ENCODE measurements at regions not wholly inside any gene's neighbourhood (a gene's known extent, or its start where the extent isn't known, plus 50 kb on each side); places are given as distances from the start of the nearest gene placed in this dataset.
"Not testable (repeated sequence)": the region's sequence is repeated elsewhere in the genome, so short reads cannot be mapped to it uniquely, and the experiment has no call there.

DNA sequence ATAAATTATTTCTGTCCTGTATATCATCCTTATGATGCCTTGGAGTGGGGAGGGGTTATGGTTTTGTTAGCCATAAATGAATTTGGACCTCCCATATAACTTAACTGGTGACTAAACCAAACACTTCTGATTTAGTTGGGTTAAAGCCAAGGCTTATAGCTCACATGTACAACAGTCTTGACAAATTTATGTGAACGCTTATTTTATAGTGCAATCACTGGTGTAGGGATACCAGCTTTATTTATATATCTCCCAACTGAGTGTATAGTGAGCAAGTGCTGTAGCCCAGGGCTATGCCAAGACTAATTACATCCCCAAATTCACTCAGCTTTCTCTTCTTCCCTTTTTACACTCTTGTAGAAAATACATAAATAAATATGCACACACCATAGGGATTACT, 956.2 kb downstream of the SORCS3 start:
- no peak for DNase-seq

- no peak for DNase-seq
These were observed 955.7 kb downstream of the SORCS3 start for GRCh38 chr10:105596749-105597148.

GRCh38 chr10:105594296-105594695, 953.2 kb downstream of the SORCS3 start:
- no peak for DNase-seq

DNA sequence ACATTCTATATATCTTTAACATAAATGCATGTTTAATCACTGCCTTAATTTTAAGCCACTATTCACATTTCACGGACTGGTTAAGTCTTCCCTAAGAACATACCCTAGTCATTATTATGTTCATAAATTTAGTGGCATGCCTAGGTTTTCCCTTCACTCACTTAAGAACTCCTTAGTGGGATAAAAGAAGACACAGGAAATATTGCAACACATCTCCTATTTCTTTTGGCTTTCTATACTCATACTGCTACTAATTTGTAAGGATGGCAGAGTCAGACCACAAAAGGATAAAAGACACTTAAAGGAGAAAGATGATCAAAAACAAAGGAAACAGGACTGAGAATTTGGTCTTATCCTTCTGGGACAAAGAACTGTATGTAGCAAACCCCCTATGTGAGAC, 951.4 kb downstream of the SORCS3 start:
- DNase-seq = no peak

DNA sequence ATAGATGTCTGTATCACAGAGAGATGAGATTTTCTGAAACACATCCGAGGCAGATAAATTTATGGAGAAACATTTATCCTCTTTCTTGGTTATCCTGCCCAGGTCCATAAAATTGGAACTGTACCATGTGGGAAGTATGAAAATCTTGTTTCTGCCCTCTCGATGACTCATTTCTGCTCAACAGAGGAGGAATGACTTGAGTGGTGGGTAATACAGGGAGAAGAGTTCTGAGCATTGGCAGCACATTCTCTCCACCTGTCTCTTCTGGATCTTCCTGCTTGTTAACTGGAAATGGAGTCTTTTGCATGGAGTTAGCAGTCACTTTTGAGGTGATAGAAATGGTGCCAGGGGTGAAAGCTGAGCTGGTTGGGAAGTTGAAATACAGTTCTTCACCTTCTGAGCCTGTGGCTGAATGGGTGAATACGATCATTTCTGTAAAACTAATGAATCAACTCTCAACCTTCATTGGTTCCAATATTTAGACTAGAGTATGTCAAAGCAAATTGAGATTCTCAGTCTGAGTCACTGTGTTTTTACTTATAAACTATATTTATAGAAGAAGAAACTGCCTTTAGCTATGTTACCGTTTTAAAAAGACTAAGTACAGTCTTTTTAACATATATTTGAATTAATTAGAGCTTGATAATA, 945.5 kb downstream of the SORCS3 start:
- DNase-seq = no peak

- DNase-seq = no peak
These were observed 944.7 kb downstream of the SORCS3 start for GRCh38 chr10:105585753-105586152.

DNA sequence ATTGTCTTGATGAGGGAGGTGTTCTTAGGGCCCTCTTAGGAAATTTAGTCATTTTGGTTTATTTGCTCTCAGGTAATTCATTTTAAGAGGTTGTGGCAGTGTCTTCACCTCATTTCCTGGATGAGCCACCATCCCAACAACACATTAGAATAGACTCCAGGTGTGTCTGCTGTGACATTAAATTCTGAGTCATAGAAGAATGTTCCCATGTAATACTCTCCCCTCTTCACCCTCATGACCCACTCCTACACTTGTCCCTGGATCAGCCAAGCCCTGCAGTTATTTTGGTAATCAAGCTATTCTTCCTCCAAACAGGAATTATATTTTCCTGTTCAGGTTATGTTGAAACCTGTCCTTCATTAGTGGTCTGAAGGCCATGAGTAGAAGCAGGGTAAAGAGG, 944.1 kb downstream of the SORCS3 start:
- DNase-seq = no peak

DNA sequence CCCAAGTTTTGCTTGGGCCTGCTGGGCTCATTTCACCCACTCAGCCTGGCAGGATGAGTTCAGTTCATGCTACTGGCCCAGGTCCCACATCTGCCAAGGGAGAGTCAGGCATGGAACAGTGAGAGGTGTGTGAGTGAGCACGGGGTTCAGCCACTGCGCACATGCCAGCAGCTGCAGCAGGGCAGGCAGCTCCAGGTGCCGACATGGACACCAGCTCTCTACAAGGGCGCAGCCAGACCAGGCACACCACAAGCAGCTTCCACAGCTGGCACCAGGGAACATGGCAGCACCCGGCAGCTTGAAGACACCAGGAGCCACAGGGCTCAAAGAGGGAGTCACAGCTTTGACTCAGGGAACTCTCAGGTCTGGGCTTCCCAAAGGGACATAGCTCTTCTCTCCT, 938.0 kb downstream of the SORCS3 start:
- DNase-seq = no peak

- no peak for DNase-seq
These were observed 936.9 kb downstream of the SORCS3 start for GRCh38 chr10:105577865-105578607.

DNA sequence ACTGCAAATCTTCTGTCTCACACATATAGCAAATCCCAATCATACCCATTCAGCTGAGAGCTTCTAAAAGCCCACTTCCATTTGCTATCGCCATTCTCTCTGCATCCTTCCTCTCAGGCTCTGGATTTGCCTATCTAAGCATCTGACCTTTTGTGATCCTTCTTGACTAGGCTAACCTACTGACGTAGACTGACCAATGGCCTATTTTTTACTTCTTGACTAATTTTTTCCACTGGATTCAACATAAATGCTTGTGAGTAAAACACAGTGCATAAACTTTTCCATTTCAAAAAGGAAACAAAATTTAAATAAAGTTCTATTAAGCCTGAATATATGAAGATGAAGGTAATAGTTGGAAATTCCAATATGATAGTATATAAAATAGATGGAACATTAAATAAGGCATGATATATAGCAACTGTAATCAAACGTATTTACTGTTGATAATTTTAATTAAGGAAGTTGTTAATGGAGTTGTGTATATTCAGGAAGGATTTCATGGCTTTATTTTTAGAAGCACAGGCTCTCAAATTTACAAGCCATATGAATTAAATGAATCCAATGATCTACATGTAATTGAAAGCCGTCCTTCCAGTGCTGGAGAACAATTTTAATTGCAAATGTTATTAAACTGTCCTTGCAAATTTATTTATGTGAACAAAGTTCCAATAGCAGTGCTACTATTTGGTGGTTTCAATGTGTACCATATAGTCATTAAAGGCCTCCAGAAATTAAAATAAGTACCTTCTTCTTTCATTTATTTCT, 918.4 kb downstream of the SORCS3 start:
- no peak for DNase-seq

- DNase-seq = not testable (repeated sequence)
These were observed 909.4 kb downstream of the SORCS3 start for GRCh38 chr10:105550453-105550852.

- DNase-seq = no peak
These were observed 908.6 kb downstream of the SORCS3 start for GRCh38 chr10:105549731-105550130.

DNA sequence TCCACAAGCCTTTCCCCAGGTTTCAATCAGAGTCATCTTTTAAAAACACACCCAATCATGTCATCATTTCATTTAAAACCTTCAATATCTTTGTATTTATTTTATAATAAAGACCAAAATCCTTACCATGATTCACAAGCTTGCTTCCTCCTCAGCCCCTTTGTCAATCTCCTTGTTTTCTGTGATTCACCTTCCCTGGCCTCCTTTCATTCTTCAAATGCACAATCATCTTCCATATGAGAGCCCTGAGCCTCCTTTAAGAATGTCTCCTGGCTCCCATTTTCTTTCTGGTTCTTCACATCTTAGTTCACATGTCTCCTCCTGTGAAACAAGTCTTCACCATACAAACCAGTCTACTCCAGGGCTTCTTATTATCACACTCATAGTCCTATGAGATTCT, 904.0 kb downstream of the SORCS3 start:
- DNase-seq = no peak

DNA sequence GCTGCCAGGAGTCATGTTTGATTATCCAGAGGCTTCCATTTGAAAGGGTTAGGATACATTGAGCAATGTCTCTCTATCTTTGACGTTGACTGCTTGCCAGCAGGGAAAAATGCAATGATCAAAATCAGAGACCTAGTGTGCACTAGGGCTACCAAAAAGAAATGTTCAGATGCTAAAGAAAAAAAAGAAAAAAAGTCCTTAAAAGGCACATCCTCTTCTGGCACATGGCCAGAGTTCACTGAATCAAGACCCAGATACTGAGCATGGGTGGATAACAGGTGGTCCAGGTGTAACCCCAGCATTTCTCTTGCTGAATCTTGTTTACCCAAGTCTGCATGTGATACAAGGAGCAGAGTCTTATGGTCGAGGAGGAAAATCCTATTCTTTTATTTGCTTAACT, 899.3 kb downstream of the SORCS3 start:
- DNase-seq = no peak

GRCh38 chr10:105538874-105539273, 897.8 kb downstream of the SORCS3 start:
- no peak for DNase-seq

- no peak for DNase-seq
These were observed 894.4 kb downstream of the SORCS3 start for GRCh38 chr10:105535478-105535877.

- DNase-seq = no peak
These were observed 893.0 kb downstream of the SORCS3 start for GRCh38 chr10:105534086-105534485.

- no peak for DNase-seq
These were observed 875.4 kb downstream of the SORCS3 start for GRCh38 chr10:105516511-105516910.

DNA sequence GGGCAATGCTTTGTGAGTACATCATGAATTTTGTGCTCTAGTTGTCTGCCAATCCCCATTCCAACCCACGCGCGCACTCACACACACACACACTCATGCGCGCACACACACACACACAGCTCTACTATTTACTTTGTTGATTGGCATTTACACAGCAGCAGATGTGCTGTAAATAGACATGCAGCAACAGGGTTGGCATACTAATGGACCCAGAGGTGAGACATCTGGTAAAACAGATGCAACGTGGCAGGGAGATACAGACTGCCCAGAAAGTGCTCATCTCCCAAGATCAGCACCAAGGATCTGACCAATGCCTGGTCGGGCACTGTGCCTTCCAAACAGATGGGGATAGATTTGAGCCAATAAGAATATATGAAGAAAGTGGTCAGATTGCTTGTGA, 873.0 kb downstream of the SORCS3 start:
- no peak for DNase-seq

GRCh38 chr10:105509517-105509916, 868.4 kb downstream of the SORCS3 start:
- no peak for DNase-seq

- DNase-seq = no peak
These were observed 865.2 kb downstream of the SORCS3 start for GRCh38 chr10:105506262-105506661.

DNA sequence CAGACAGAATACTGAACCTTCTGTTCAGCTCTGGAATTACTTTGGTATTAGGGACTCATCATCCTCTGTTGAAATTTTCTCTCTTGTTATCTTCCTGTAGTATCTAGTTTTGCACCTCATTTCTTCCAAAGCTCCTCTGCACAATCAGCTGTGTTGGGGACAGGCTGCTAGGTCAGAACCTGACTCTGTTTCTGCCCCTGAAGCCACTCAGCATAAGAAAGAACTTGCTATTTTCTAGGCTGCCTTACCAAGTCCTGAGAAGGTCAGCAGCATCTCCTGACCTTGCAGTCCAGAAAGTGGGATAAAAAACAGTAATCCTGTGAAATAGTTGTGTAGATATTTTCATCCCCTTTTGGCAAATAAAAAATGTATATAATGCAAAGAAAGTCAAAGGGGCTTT, 862.6 kb downstream of the SORCS3 start:
- DNase-seq = no peak

- no peak for DNase-seq
These were observed 861.0 kb downstream of the SORCS3 start for GRCh38 chr10:105502058-105502457.

GRCh38 chr10:105494944-105495343, 853.9 kb downstream of the SORCS3 start:
- no peak for DNase-seq

Data from DMS 273 treated with DMSO at 0.1 percent for 48 hours (cell line).